ENCODE measurements at regions not wholly inside any gene's neighbourhood (a gene's known extent, or its start where the extent isn't known, plus 50 kb on each side); places are given as distances from the start of the nearest gene placed in this dataset.

DNA sequence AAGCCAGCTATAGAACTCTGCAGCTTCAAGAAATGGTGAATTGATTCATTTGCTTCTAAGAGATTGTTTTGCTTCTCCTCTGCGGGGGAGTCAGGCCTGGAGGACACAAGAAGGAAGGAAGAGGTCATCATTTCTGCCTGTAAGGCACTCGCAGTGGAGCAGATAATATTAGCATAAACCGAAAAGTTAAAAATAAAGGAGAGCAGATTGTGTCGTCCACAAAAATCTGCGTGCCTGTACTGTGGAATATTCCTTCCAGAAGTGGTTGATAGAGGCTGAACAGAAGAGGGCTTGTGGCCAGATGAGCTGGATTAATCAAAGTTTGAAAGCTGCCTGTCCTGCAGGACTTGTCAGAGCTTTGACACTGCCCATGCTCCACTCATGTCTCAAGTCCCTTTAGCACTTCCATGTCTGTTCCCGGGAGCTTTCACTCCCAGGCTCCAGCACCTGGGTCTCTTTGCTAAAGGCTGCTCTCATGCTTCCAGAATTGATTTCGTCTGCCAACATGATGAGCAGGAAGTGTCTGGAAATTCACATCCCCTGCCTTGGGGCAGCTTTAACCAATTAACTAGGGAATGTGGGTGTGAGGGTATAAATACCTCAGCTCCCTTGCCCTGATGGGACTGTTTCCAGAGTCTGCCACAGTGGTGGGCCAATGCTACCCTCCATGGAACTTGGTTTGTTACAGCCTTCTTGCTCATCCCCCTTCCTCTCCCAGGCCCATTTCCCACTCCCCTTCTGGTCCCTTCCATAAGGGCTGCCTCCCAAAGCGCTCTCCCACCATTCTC is 65.1 kb upstream of the STX16 start:
- no peak overlapping the region for H3K4me3 ChIP-seq (ENCODE audit: low read depth, low read length)
- in situ Hi-C loops (cut with HindIII; ENCODE audit: low sequenced_read_pairs) = no loop called here
- DNase-seq (ENCODE audit: low read depth, low spot score) = no peak
- TF ChIP-seq, protein P1, sequence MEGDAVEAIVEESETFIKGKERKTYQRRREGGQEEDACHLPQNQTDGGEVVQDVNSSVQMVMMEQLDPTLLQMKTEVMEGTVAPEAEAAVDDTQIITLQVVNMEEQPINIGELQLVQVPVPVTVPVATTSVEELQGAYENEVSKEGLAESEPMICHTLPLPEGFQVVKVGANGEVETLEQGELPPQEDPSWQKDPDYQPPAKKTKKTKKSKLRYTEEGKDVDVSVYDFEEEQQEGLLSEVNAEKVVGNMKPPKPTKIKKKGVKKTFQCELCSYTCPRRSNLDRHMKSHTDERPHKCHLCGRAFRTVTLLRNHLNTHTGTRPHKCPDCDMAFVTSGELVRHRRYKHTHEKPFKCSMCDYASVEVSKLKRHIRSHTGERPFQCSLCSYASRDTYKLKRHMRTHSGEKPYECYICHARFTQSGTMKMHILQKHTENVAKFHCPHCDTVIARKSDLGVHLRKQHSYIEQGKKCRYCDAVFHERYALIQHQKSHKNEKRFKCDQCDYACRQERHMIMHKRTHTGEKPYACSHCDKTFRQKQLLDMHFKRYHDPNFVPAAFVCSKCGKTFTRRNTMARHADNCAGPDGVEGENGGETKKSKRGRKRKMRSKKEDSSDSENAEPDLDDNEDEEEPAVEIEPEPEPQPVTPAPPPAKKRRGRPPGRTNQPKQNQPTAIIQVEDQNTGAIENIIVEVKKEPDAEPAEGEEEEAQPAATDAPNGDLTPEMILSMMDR (IDR thresholded peaks at IDR 0.05; ENCODE audit: low read depth, low read length) = no peak

DNA sequence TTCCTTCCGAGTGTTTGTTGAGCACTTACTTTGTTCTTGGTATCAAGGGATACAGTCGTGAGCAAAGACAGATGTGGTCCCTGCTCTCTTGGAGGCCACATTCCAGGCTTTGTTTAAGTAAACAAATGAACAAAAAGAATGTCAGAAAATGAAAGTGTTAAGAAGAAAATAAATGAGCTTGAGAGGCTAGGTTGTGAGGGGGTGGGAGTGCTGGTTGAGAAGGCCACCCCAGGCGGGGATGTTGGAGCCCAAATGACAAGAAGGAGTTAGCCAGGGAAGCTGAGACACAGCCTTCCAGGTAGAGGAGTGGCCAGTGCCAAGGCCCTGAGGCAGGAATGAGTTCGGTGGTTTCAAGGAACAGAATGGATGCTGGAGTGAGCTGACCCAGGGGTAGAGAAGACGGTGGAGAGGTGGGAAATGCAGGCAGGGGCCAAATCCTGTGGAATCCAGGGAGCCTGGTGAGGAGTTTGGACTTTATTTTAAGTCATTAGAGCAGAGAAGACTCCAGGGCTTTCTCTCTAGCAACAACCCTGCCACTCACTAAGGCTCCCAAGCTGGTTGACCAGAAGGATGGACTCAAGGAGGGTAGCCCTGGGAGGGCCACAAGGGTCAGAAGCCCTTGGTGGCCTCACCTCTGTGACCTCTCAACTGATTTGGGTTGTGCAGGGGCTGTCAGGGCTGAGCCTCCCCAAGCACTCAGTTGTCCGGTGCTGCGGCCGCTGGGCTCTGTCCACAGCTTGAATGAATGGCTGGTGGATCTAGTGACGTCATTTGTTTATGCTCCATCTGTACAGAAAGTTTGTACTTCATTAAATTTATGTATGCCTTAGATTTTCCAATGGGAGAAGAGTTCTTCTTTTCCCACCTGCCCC is 66.0 kb upstream of the STX16 start:
- H3K4me3 ChIP-seq (ENCODE audit: low read depth, low read length) = no peak overlapping the region
- DNase-seq (ENCODE audit: low read depth, low spot score) = no peak
- in situ Hi-C loops (cut with HindIII; ENCODE audit: low sequenced_read_pairs) = no loop called here
- TF ChIP-seq, protein P1 (IDR thresholded peaks at IDR 0.05; ENCODE audit: low read depth, low read length) = no peak

DNA sequence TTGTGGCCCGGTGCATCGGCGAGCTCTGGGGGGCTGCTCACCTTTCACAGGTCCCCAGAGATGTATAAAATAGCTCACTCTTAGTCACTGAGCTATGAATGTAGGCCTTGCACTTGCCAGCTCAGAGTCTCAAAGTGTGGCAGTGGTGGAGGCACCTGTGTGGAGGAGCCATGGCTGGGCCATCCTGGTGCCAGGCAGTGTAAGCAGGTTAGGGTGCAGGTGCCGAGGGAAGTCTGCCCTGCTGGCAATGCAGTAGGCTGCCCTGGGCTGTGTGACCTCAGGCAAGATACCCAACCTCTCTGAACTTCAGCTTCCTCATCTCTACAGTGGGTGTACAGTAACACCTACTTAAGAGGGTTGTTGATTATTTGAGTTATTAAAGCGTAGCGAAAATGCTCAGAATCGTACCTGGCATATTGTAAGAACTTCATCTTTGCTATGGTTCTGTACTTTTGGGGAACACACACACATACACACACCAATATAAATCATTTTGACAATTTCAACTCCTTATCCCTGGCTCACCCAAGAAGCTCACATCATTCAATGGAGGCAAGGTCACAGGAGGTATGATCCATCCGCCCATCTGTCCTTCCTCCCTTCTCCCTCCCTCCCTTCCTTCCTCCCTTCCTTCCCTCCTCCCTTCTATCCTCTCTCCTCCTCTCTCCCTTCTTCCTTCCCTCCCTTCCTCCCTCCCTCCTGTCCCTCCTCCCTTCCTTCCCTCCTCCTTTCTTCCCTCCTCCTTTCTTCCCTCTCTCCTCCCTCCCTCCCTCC is 66.8 kb upstream of the STX16 start:
- no peak overlapping the region for H3K4me3 ChIP-seq (ENCODE audit: low read depth, low read length)
- no peak for DNase-seq (ENCODE audit: low read depth, low spot score)
- in situ Hi-C loops (cut with HindIII; ENCODE audit: low sequenced_read_pairs) = no loop called here
- TF ChIP-seq, protein P1 (IDR thresholded peaks at IDR 0.05; ENCODE audit: low read depth, low read length) = no peak

DNA sequence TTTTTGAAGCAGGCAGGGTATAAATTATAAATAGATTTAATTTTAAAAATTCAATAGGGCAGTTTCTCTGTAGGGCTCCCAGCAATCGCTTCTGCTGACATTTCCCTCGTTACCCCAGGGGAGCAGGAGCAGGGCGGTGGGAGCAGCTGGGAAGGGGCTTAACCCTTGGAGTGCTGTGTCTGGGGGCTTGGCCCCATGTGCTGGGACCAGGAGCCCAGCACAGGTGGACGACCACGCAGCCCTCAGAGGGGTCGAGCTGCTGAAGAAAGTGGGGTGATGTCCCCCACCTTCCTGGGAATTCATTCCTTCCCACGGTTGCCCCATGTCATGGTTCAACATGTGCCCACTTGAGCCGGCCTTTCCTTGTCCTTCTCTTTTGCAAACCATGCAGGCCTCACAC is 67.5 kb upstream of the STX16 start:
- DNase-seq (ENCODE audit: low read depth, low spot score) = no peak
- TF ChIP-seq, protein P1 (IDR thresholded peaks at IDR 0.05; ENCODE audit: low read depth, low read length) = no peak
- in situ Hi-C loops (cut with HindIII; ENCODE audit: low sequenced_read_pairs) = no loop called here
- no peak overlapping the region for H3K4me3 ChIP-seq (ENCODE audit: low read depth, low read length)

DNA sequence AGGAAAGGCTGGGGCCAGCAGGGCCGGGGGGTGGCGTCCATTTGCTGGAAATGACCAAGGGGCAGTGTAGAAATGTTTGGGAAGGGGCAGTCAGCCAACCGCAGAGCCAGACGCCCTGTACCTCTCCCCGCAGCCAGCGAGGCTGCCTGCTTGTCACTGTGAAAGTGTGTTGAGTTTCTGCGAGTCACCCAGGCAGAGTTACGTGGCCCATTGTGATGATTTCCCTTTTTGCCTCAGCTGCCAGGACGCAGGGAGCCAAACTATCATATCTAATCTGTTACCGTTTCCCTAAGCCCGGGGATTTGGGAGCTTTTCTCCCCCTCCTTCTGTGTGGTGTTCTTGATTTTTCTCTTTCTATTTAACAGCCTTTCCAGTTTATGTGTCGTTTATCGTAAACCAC is 67.9 kb upstream of the STX16 start:
- no peak overlapping the region for H3K4me3 ChIP-seq (ENCODE audit: low read depth, low read length)
- in situ Hi-C loops (cut with HindIII; ENCODE audit: low sequenced_read_pairs) = no loop called here
- DNase-seq (ENCODE audit: low read depth, low spot score) = no peak
- TF ChIP-seq, protein P1 (IDR thresholded peaks at IDR 0.05; ENCODE audit: low read depth, low read length) = no peak

DNA sequence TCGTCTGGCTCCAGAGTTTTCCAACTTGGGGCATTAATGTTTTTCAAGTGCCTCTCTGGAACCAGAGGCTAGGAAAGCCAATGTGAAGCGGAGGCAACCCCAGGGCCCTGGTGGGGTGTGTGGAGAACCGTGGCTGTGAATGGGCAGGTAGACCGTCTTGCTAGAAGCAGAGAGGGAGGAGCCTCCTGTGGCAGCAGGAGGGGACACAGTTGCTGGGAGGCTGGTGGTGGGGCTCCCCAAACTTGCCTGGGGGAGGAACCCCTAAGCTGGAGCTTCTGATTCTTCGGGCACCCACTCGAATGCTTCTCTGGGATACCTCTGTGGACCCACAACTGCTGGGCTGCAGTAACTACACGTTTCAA is 65.3 kb upstream of the APCDD1L start:
- TF ChIP-seq, protein P1 (IDR thresholded peaks at IDR 0.05; ENCODE audit: low read depth, low read length) = no peak
- no peak for DNase-seq (ENCODE audit: low read depth, low spot score)
- no peak overlapping the region for H3K4me3 ChIP-seq (ENCODE audit: low read depth, low read length)
- in situ Hi-C loops (cut with HindIII; ENCODE audit: low sequenced_read_pairs) = no loop called here
